Thyroid gland (tissue), 4 donors: ENCODE measurements at regions not wholly inside any gene's neighbourhood (a gene's known extent, or its start where the extent isn't known, plus 50 kb on each side); places are given as distances from the start of the nearest gene placed in this dataset.

Experiments used
- DNase-seq, 2 donors: peaks; one replicate each; pipeline ENCODE4 v3.0.0-alpha.2; 2019
- H3K27ac ChIP-seq, 3 donors: fragments of 200-600 bp; sonication (generic); 1 replicate in 2 of 3; 2 replicates in 1 of 3; pipeline ENCODE4 v1.5.1; 2016 to 2019; ENCODE audit warnings: mild to moderate bottlenecking in 1 of 3, moderate library complexity in 1 of 3
- H3K27me3 ChIP-seq: fragments of 200-600 bp; sonication (generic); one replicate; pipeline ENCODE4 v1.5.1; 2019
- H3K36me3 ChIP-seq, 2 donors: fragments of 200-600 bp; sonication (generic); one replicate each; pipeline ENCODE4 v1.5.1; 2016 to 2019
- H3K4me1 ChIP-seq, 2 donors: fragments of 200-600 bp; sonication (generic); one replicate each; pipeline ENCODE4 v1.5.1; 2017 to 2019
- H3K4me3 ChIP-seq, 3 donors: fragments of 200-600 bp; sonication (generic); replicated peaks in 1 of 3; 1 replicate in 2 of 3; 2 replicates in 1 of 3; pipeline ENCODE4 v1.5.1; 2016; ENCODE audit warnings: mild to moderate bottlenecking in 1 of 3
- H3K9me3 ChIP-seq: fragments of 200-600 bp; sonication (generic); one replicate; pipeline ENCODE4 v1.5.1; 2017
- POLR2A ChIP-seq, 2 donors: fragments of 450-650 bp; IDR thresholded peaks; one replicate each; pipeline ENCODE4 v1.6.1; 2017; ENCODE audit warnings: antibody characterized with exemption in 2 of 2, mild to moderate bottlenecking in 2 of 2, moderate library complexity in 1 of 2
- WGBS, 2 donors: methylation state at CpG; one replicate each; pipeline ENCODE4 v1.1.5; 2017; 5-methylcytosine and 5-hydroxymethylcytosine counted together
- intact Hi-C: fragments of 100-400 bp; cut with DNase I; formaldehyde crosslinking; loops from one replicate; pipeline ENCODE4 v1.15.1; 2023
- TF ChIP-seq, protein P1 (sequence below), 6 experiments: fragments of 200-600 bp in 3 of 6; fragments of 450-650 bp in 3 of 6; sonication (generic) in 3 of 6; IDR thresholded peaks; one replicate each; pipeline ENCODE4 v1.5.1; 2016 to 2019; ENCODE audit warnings: antibody characterized with exemption in 6 of 6, mild to moderate bottlenecking in 2 of 6, inconsistent platforms in 1 of 6, moderate library complexity in 1 of 6

DNA sequence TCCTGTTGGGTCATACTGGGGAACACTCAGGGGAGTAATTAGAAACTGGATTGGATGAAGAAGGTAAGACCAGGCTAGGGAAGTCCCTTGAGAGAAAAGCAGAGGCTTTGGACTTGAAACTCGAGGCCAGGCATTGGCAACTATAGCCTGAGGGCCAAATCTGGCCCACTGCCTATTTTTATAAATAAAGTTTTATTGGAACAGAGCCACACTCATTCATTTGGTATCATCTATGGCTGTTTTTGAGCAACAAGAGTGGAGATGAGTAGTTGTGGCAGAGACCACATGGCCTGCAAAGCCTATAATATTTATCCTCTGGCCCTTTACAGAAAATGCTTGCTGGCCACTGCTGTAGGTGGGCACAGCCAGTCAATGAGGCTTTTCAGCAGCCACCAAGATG lies 301.4 kb downstream of the UACA start:
- no peak for TF ChIP-seq POLR2A (IDR thresholded peaks at IDR 0.05)
- TF ChIP-seq, protein P1, sequence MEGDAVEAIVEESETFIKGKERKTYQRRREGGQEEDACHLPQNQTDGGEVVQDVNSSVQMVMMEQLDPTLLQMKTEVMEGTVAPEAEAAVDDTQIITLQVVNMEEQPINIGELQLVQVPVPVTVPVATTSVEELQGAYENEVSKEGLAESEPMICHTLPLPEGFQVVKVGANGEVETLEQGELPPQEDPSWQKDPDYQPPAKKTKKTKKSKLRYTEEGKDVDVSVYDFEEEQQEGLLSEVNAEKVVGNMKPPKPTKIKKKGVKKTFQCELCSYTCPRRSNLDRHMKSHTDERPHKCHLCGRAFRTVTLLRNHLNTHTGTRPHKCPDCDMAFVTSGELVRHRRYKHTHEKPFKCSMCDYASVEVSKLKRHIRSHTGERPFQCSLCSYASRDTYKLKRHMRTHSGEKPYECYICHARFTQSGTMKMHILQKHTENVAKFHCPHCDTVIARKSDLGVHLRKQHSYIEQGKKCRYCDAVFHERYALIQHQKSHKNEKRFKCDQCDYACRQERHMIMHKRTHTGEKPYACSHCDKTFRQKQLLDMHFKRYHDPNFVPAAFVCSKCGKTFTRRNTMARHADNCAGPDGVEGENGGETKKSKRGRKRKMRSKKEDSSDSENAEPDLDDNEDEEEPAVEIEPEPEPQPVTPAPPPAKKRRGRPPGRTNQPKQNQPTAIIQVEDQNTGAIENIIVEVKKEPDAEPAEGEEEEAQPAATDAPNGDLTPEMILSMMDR (IDR thresholded peaks at IDR 0.05), result no peak
- Histone ChIP-seq H3K27ac (no peak overlapping the region), H3K9me3 (no peaks in the 10 kb centered on the region), H3K36me3 (no peaks in the 10 kb centered on the region), H3K4me3 (no peak overlapping the region), H3K4me1 (peaks cover 0 to 10% of the 10 kb centered on the region in 2 donors), H3K27me3 (no peaks in the 10 kb centered on the region)
- 89 to 100% methylated on average over 1 of the region's 1 CpG for whole genome bisulfite sequencing, 2 donors
- intact Hi-C loops, result no loop called here
- no peak for DNase-seq

DNA sequence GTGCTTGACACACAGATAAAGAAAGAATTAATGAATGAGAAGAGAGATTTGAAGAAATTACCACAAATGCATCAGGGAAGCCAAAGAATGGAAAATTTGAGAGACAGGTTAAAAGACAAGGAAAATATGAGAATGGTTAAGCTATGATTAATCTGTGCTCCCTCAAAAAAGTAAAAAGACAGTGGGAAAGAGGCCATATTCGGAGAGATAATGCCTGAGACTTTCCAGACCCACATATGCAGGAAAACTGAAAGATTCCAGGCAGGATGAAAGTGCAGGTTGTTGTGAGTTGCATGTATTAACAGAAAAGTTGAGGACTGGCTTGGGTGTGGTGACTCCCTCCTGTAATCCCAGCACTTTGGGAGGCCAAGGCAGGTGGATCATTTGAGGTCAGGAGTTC lies 302.3 kb downstream of the UACA start:
- WGBS, 2 donors, result 64 to 68% methylated on average over 1 of the region's 1 CpG
- Histone ChIP-seq H3K4me3 (no peak overlapping the region), H3K27ac (no peak overlapping the region), H3K27me3 (no peaks in the 10 kb centered on the region), H3K9me3 (no peaks in the 10 kb centered on the region), H3K4me1 (peaks cover 0 to 10% of the 10 kb centered on the region in 2 donors), H3K36me3 (no peaks in the 10 kb centered on the region)
- TF ChIP-seq, protein P1 (IDR thresholded peaks at IDR 0.05), result no peak
- no peak for TF ChIP-seq POLR2A (IDR thresholded peaks at IDR 0.05)
- no peak for DNase-seq
- intact Hi-C loops, result no loop called here

DNA sequence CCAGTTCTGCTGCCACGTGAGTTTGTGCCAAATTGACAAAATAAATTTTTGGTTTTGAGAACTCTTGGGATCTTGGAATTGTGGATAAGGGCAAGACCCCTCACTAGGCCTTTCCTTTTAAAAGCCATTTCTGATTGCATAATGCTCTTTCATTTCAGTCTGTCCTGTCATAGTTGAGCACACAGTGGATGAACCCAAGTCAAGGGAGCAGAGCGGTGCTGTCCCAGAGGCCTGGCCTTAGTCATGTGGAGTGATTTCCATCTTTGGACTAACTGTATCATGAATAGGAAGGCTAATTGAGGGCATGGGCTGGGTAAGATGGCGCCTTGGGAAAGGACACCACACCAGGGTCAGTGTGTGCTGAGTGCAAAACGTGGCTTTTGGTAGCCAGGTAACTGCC lies 304.0 kb downstream of the UACA start:
- H3K27me3 ChIP-seq, result no peaks in the 10 kb centered on the region
- H3K4me3 ChIP-seq, result no peak overlapping the region
- no peak for DNase-seq
- H3K36me3 ChIP-seq, result no peaks in the 10 kb centered on the region
- peaks cover 0 to 10% of the 10 kb centered on the region in 2 donors for H3K4me1 ChIP-seq
- no peak for TF ChIP-seq POLR2A (IDR thresholded peaks at IDR 0.05)
- TF ChIP-seq, protein P1 (IDR thresholded peaks at IDR 0.05), result no peak
- no peaks in the 10 kb centered on the region for H3K9me3 ChIP-seq
- 94 to 96% methylated on average over 4 of the region's 4 CpGs for WGBS, 2 donors
- H3K27ac ChIP-seq, result no peak overlapping the region
- intact Hi-C loops, result no loop called here

DNA sequence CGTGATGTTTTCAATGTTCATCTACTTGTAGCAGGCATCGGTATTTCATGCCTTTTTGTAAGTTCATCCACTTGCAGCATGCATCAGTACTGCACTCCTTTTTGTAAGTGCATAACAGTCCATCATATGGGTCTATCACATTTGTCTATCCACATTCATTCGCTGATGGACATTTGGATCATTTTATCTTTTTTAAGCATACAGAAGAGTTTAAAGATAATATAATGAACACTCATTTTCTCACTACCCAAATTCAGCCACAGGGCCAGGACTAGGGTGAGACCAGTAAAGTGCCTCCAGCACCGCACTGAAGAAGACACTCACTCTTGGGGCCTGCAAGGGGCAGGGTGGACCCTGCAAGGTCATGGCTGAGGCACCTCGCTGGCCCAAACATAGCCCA lies 309.6 kb downstream of the UACA start:
- intact Hi-C loops, result no loop called here
- H3K27me3 ChIP-seq, result no peaks in the 10 kb centered on the region
- H3K4me1 ChIP-seq, result no peaks in the 10 kb centered on the region
- no peak overlapping the region for H3K27ac ChIP-seq
- 85 to 86% methylated on average over 5 of the region's 5 CpGs for WGBS, 2 donors
- TF ChIP-seq POLR2A (IDR thresholded peaks at IDR 0.05), result no peak
- TF ChIP-seq, protein P1 (IDR thresholded peaks at IDR 0.05), result no peak
- no peak overlapping the region for H3K4me3 ChIP-seq
- no peaks in the 10 kb centered on the region for H3K9me3 ChIP-seq
- H3K36me3 ChIP-seq, result no peaks in the 10 kb centered on the region
- no peak for DNase-seq

DNA sequence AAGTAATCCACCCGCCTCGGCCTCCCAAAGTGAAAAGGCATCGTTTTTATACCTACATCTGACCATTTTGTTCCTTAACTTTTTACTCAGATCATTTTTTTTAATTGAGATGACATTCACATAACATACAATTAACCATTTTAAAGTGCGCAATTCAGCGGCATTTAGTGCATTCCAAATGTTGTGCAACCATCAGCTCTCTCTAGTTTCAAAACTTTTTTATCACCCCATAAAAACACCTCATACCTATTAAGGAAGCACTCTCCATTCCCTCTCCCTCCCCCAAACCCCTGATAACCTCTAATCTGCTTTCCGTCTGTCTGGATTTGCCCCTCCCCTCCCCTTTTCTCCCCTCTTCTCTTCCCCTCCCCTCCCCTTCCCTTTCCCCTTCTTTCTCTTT lies 310.1 kb downstream of the UACA start:
- intact Hi-C loops, result no loop called here
- H3K9me3 ChIP-seq, result no peaks in the 10 kb centered on the region
- 79 to 80% methylated on average over 6 of the region's 6 CpGs for WGBS, 2 donors
- no peak overlapping the region for H3K27ac ChIP-seq
- DNase-seq, result no peak
- no peaks in the 10 kb centered on the region for H3K36me3 ChIP-seq
- H3K4me3 ChIP-seq, result no peak overlapping the region
- no peaks in the 10 kb centered on the region for H3K27me3 ChIP-seq
- H3K4me1 ChIP-seq, result no peaks in the 10 kb centered on the region
- TF ChIP-seq, protein P1 (IDR thresholded peaks at IDR 0.05), result no peak
- no peak for TF ChIP-seq POLR2A (IDR thresholded peaks at IDR 0.05)
